ENCODE measurements at regions not wholly inside any gene's neighbourhood (a gene's known extent, or its start where the extent isn't known, plus 50 kb on each side); places are given as distances from the start of the nearest gene placed in this dataset.

GRCh38 chr17:70295329-70295728 is 126.0 kb downstream of the KCNJ2 start:
- TF ChIP-seq, protein P1, sequence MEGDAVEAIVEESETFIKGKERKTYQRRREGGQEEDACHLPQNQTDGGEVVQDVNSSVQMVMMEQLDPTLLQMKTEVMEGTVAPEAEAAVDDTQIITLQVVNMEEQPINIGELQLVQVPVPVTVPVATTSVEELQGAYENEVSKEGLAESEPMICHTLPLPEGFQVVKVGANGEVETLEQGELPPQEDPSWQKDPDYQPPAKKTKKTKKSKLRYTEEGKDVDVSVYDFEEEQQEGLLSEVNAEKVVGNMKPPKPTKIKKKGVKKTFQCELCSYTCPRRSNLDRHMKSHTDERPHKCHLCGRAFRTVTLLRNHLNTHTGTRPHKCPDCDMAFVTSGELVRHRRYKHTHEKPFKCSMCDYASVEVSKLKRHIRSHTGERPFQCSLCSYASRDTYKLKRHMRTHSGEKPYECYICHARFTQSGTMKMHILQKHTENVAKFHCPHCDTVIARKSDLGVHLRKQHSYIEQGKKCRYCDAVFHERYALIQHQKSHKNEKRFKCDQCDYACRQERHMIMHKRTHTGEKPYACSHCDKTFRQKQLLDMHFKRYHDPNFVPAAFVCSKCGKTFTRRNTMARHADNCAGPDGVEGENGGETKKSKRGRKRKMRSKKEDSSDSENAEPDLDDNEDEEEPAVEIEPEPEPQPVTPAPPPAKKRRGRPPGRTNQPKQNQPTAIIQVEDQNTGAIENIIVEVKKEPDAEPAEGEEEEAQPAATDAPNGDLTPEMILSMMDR (IDR thresholded peaks at IDR 0.05) = no peak
- TF ChIP-seq POLR2A (IDR thresholded peaks at IDR 0.05) = no peak
